CD4-positive, alpha-beta T cell (primary cell): ENCODE measurements at regions not wholly inside any gene's neighbourhood (a gene's known extent, or its start where the extent isn't known, plus 50 kb on each side); places are given as distances from the start of the nearest gene placed in this dataset.

Experiments used
- ATAC-seq: fragments of 200-7000 bp; cut with Tn5 transposase; one replicate; pipeline ENCODE4 v1.10.0; 2022; ENCODE audit warnings: mild to moderate bottlenecking; ENCODE audit not compliant: poor library complexity
- CTCF ChIA-PET: fragments of 350-600 bp; sonication (Branson Sonifier 250); formaldehyde crosslinking; loops from one replicate; lab custom pipeline; 2021; ENCODE audit warnings: antibody characterized with exemption, inconsistent platforms; lab: Charles Lee
- POLR2A ChIA-PET: fragments of 350-600 bp; sonication (Branson Sonifier 250); formaldehyde crosslinking; loops from one replicate; lab custom pipeline; 2021; ENCODE audit warnings: antibody characterized with exemption, inconsistent platforms; lab: Charles Lee
- DNase-seq, 14 experiments: peaks; one replicate each; pipeline ENCODE4 v3.0.0-alpha.2; 2013 to 2020; ENCODE audit warnings: mixed read lengths in 2 of 14
- H3K27ac ChIP-seq, 2 donors: one replicate each; pipeline versions ENCODE4 v1.5.1 to v1.7.0; 2013; ENCODE audit warnings: low read length in 2 of 2, low read depth in 1 of 2, mild to moderate bottlenecking in 1 of 2
- H3K27me3 ChIP-seq, 2 experiments: 1 replicate in 1 of 2; 2 replicates in 1 of 2; pipeline versions ENCODE4 v1.6.1 to v1.7.0; 2013; ENCODE audit warnings: low read length in 2 of 2, control low read depth in 1 of 2, mild to moderate bottlenecking in 1 of 2, moderate library complexity in 1 of 2; ENCODE audit not compliant: insufficient read depth in 2 of 2, control insufficient read depth in 1 of 2
- H3K36me3 ChIP-seq: one replicate; pipeline ENCODE4 v1.6.1; 2013; ENCODE audit warnings: low read length, control low read depth; ENCODE audit not compliant: insufficient read depth
- H3K4me1 ChIP-seq: one replicate; pipeline ENCODE4 v1.6.1; 2013; ENCODE audit warnings: low read length, control low read depth; ENCODE audit not compliant: insufficient read depth
- H3K4me3 ChIP-seq: one replicate; pipeline ENCODE4 v1.5.1; 2013; ENCODE audit warnings: mild to moderate bottlenecking, low read length, moderate library complexity
- H3K9me3 ChIP-seq, 2 experiments: 1 replicate in 1 of 2; 2 replicates in 1 of 2; pipeline versions ENCODE4 v1.6.1 to v1.7.0; 2013; ENCODE audit warnings: low read length in 2 of 2, mild to moderate bottlenecking in 2 of 2, control low read depth in 1 of 2, moderate library complexity in 1 of 2; ENCODE audit not compliant: control insufficient read depth in 1 of 2, insufficient read depth in 1 of 2
- H3K27ac Mint-ChIP-seq: one replicate; pipeline ENCODE4 v1.8.0; 2020; ENCODE audit warnings: mixed read lengths
- H3K27me3 Mint-ChIP-seq: one replicate; pipeline ENCODE4 v1.8.0; 2021; ENCODE audit warnings: mixed read lengths
- H3K36me3 Mint-ChIP-seq: one replicate; pipeline ENCODE4 v1.8.0; 2021; ENCODE audit warnings: low read depth, mixed read lengths
- H3K4me1 Mint-ChIP-seq: one replicate; pipeline ENCODE4 v1.8.0; 2021; ENCODE audit warnings: low read depth, mixed read lengths
- H3K4me3 Mint-ChIP-seq: one replicate; pipeline ENCODE4 v1.8.0; 2020; ENCODE audit warnings: mild to moderate bottlenecking, mixed read lengths
- H3K9me3 Mint-ChIP-seq: one replicate; pipeline ENCODE4 v1.8.0; 2020; ENCODE audit warnings: mixed read lengths
- CTCF ChIP-seq: fragments of 200-600 bp; IDR thresholded peaks from one replicate; pipeline ENCODE4 v1.8.0; 2022; ENCODE audit warnings: antibody characterized with exemption, mild to moderate bottlenecking
- intact Hi-C, 2 experiments: fragments of 100-400 bp; cut with DNase I in 1 of 2; cut with micrococcal nuclease in 1 of 2; formaldehyde crosslinking; loops; one replicate each; pipeline versions ENCODE4 v1.15.1 to v1.9.0; 2023 to 2025; cut with DNase I, micrococcal nuclease

DNA sequence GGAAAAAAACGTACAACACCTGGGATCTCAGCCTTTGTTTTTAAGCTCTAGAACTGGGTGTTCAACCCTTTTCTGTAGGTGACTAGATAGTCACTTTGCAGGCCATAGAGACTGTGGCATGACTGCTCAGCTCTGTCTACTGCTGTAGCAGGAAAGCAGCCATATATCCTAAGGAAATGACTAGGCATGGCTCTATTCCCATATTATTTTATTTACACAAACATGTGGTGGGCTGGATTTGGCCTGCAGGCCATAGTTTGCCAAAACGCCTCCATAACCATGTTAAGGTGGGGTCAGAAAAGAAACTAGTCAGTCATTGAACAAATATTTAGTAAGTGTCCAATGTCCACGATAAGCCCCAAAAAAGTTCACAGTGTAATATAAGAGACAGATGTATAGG lies 452.5 kb downstream of the MCTP2 start:
- H3K4me3 Mint-ChIP-seq = no peak overlapping the region
- Histone ChIP-seq H3K36me3 (no peaks in the 10 kb centered on the region), H3K9me3 (peaks cover 0 to 5% of the 10 kb centered on the region in 2 experiments), H3K27me3 (peaks cover 0 to 3% of the 10 kb centered on the region in 2 experiments), H3K27ac (no peak overlapping the region), H3K4me3 (no peak overlapping the region), H3K4me1 (no peaks in the 10 kb centered on the region)
- no peaks in the 10 kb centered on the region for H3K9me3 Mint-ChIP-seq
- no peak for TF ChIP-seq CTCF
- H3K27me3 Mint-ChIP-seq = peaks cover 13% of the 10 kb centered on the region
- H3K27ac Mint-ChIP-seq = no peak overlapping the region
- DNase-seq = no peak
- intact Hi-C loops = no loop called here
- POLR2A ChIA-PET = no interaction called here
- no peak for ATAC-seq
- no peaks in the 10 kb centered on the region for H3K4me1 Mint-ChIP-seq
- no peaks in the 10 kb centered on the region for H3K36me3 Mint-ChIP-seq
- CTCF ChIA-PET = no interaction called here

GRCh38 chr15:94691169-94691568 lies 459.8 kb downstream of the MCTP2 start:
- CTCF ChIA-PET = no interaction called here
- Mint-ChIP-seq H3K27ac (no peak overlapping the region), H3K9me3 (no peaks in the 10 kb centered on the region), H3K27me3 (peaks cover 3% of the 10 kb centered on the region), H3K4me3 (no peak overlapping the region), H3K36me3 (no peaks in the 10 kb centered on the region), H3K4me1 (no peaks in the 10 kb centered on the region)
- Histone ChIP-seq H3K9me3 (no peaks in the 10 kb centered on the region), H3K27me3 (no peaks in the 10 kb centered on the region), H3K4me1 (no peaks in the 10 kb centered on the region), H3K27ac (no peak overlapping the region), H3K4me3 (no peak overlapping the region), H3K36me3 (no peaks in the 10 kb centered on the region)
- no peak for ATAC-seq
- intact Hi-C loops = no loop called here
- TF ChIP-seq CTCF = no peak
- DNase-seq = no peak
- POLR2A ChIA-PET = no interaction called here

- Mint-ChIP-seq H3K27ac (no peak overlapping the region), H3K4me1 (no peaks in the 10 kb centered on the region), H3K27me3 (peaks cover 2% of the 10 kb centered on the region), H3K9me3 (no peaks in the 10 kb centered on the region), H3K36me3 (no peaks in the 10 kb centered on the region), H3K4me3 (no peak overlapping the region)
- no peak for TF ChIP-seq CTCF
- no peaks in the 10 kb centered on the region for H3K27me3 ChIP-seq
- H3K4me3 ChIP-seq = no peak overlapping the region
- no peak for DNase-seq
- ATAC-seq = no peak
- ChIA-PET POLR2A (no interaction called here), CTCF (no interaction called here)
- no peak overlapping the region for H3K27ac ChIP-seq
- H3K4me1 ChIP-seq = no peaks in the 10 kb centered on the region
- no peaks in the 10 kb centered on the region for H3K36me3 ChIP-seq
- no peaks in the 10 kb centered on the region for H3K9me3 ChIP-seq
- intact Hi-C loops = no loop called here
Observed at GRCh38 chr15:94692710-94693109, 461.3 kb downstream of the MCTP2 start.
